ENCODE measurements at regions not wholly inside any gene's neighbourhood (a gene's known extent, or its start where the extent isn't known, plus 50 kb on each side); places are given as distances from the start of the nearest gene placed in this dataset.
A peak's percentile ranks its signal among the peaks of the same experiment; 100 is the strongest.
"Not testable (repeated sequence)": the region's sequence is repeated elsewhere in the genome, so short reads cannot be mapped to it uniquely, and the experiment has no call there.

DNA sequence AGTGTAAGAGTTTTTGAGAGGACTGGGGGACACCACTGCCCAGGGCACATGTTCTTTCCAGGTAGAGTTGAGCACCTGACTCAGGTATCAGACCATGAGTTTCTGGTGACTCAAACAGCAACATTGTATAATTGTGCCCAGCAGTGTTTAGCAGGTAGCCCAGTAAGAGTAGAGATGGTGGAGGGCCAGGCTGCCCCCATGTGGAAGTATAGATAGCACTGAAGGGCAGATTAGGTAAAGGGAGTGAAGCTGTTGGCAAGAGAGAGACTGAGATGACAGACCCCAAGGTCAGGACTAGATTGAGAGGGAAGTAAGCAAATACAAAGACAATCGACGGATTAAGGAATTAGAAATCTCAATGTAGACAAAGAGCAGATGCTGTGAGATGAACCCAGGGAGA, 74.6 kb downstream of the TRIM42 start:
- no peak for DNase-seq

DNA sequence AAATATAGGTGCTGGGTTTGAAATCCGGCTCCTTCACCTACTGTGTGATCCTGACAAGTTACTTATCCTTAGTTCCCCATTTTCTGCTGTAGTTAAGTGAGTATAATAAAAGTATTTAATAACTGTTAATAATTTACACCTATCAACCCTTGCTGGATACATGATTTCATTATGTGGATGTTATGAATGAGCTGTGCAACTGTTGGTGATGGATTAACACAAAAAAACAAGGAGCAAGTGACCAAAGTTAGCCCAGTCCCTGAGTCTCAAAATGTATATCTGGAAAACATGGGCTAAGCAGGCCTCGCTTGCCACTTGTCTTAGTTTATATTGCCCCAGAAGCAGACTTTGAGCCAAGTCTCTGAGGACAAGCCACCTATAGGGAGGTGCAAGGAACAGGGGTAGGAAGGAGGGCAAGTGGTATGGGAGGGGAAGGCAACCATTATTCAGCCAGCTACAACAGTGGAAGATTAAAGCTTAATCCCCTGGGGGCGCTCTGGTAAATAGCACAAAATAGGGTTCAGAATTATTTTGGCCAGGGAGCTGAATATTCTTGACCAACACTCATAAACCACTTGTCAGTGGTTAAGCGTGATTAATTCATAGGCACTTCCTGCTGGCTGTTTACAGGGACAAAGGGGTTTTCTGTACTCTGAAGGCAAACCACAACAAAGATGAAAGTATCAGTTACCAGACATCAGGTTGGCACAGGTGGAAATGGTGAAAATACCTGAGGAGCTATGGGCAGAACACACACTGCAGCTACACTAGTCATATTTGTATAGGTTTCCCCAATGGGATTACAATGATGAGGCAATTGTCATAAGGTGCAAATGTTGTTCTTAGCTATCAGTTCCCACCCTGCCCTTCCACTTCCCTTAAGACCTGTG, 76.2 kb downstream of the TRIM42 start:
- peak; percentile 14 for DNase-seq

DNA sequence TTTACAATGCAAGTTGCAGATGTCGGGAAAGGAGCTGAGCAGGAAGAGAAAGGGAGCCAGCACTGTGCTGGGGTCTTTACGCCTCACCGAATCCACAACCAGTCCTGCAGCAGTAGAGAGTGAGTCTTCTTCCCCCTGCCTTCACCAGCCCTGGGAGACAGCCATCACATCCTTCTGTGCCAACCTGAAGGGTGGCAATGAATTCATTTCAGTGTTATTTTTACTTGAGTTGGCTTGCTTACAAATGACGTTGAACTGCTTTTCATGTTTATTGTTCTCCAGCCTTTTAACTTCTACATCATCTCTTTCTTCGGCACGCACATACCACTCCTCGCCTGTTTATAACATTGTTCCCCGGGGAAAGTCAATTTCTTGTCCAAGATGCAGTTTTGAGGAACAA, 77.1 kb downstream of the TRIM42 start:
- no peak for DNase-seq

DNA sequence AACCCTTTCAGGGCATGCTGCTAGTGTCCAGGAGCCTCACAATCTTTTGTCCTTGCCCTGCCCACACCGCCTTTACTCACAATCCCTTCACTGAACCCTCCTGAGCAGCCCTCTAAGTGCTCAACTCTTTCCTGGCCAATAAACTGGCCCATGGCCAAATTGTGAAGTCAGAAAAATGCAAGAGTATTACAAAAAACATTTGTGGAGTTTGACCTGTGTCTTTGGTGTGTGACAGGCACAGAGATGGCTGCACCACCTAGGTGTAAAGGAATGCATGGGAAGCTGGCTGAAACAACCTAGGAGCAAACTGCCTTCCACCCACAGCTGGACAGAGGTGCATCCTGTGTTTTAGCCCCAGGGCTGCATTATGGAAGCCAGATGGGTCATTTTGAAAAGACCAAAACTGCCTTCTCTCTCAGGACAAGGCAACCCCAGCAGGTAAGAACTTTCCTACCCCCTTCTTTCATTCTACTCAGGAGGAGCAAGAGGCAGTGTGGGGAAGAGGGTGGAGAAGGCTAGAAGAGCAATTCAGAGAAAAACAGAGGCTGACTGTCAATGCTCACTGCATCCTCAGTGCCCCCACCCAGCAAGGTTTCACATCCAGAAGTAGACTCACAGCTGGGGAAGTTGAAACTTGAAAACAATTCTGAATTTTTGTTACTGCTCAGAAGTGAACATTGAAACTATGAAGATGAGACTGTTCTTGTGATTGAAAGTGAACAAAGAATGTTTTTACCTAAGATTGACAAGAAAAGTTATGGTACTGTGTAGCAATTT, 78.6 kb downstream of the TRIM42 start:
- no peak for DNase-seq

DNA sequence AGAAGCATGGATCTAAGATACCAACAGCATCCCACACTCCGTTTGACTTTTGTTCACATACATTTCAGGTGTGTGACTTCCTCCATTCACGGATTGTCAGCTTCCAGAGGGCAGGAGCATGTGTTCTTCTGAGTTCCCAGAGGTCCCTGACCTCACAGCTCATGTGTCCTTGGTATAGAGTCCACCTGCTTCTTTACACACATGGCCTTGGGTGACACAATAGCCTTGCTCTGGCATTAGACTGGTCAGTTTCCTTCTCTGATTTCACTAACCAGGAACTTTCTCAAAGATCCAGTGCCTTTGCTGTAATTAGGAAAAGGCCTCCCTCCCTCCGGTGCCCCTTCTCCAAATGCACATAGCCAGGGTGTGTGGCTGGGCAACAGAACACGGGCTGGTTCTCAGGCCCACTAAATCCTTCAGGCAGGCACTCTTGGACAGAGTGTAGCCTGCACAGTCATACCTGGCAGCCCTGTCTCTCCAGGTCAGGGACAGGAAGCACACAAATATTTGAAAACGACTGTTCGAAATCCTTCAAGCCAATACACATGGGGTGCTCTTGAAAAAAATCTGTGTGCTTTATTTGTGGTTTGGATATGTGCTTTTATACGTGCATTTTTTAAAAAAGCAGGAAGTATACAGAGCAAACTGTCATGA, 81.1 kb downstream of the TRIM42 start:
- no peak for DNase-seq

DNA sequence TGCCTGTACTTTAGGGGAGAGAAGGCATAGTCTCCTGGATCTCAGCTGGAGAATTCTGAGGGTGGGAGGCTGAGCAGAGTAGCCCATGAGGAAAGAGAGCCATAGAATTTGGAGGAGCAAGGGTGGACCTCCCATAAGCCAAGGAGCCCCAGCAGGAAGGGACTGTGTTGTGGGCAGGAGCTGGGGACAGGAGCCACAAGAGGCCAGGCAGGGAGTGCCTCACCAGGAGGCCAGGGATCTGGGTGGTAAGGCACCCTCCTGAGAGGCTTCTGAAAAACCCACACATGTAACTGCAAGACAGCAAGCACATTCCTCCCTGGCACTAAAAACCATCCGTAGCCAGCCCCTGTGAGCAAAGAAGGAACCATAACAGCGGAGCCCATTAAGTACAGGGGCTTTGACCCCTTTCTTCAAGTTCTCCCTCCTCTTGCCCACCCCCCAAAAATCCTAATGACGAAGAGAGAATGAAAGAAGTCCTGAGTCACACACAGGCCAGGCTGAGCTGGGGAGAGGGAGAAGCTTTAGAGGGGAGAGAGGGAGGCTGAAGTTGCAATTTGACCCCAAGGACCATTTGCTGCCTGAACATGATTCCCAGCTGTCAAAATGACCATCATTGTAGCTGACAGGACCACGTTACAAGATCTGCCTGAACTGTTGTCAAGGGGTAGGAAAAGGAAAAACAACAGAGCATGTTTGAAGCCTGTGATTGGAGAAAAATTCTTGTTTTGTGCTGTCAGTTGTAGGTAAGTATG, 82.6 kb downstream of the TRIM42 start:
- no peak for DNase-seq

DNA sequence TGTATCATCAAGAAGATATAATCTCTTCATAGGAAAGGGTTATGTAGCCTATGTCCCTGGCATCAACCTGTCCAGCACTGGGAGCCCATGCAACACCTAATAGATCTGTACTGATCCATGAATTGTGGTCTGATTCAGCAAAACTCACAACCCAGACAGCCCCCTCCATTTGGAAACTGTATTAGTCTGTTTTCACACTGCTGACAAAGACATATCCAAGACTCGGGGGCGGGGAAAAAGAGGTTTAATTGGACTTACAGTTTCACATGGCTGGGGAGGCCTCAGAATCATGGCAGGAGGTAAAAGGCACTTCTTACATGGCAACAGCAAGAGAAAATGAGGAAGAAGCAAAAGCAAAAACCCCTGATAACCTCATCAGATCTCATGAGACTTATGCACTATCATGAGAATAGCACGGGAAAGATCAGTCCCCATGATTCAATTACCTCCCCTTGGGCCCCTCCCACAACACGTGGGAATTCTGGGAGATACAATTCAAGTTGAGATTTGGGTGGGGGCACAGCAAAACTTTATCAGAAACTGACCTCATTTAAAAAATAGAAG, 83.3 kb downstream of the TRIM42 start:
- DNase-seq, result no peak

DNA sequence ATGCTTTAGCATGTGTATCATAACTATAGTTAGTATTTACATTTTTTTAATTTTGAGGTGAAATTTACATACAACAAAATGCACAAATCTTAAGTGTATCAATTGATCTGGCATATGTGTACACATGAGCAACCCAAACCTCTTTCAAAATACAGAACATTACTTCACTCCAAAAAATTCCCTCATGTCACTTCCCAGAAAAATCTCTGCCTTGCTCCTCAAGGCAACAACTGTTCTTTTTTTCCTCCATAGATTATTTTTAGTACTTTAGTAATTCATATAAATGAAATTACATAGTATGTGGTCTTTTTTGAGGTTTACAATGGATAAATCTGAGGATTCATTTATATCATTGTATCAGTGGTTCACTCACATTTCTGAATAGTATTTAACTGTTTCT, 84.9 kb downstream of the TRIM42 start:
- no peak for DNase-seq

DNA sequence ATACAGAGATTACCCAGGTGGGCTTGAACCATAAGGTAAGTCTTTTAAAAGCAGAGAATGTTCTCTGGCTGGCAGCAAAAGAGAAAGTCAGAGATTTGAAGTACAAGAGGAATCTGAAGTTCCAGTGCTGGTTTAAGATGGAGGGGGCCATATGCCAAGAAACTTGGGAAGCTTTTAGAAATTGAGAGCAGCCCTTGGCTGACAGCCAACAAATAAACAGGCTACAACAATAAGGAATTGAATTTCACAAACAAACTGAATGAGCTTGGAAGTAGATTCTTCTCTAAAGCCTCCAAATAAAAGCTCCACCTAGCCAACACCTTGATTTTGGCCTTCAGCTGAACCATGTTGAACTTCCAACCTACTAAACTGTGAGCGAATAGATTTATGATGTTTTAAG, 85.7 kb downstream of the TRIM42 start:
- peak; percentile 31 for DNase-seq

DNA sequence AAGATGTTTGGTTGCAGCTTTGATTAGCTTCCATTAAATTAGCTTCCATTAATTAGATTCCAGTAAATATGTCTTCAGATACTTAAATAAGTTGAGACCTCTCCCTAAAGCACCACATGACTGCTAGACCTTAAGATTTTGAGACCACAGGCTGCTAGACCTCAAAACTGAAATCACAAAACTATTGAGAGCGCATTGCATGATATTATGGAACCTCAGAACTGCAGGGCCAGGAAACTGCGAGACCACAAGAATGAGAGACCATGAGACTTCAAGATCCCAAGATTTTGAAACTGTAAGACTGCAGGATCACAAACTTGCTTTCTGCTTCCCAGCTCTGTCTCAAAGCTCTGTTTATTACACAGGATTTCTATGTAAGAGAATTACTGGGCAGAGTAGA, 87.4 kb downstream of the TRIM42 start:
- DNase-seq, result no peak

DNA sequence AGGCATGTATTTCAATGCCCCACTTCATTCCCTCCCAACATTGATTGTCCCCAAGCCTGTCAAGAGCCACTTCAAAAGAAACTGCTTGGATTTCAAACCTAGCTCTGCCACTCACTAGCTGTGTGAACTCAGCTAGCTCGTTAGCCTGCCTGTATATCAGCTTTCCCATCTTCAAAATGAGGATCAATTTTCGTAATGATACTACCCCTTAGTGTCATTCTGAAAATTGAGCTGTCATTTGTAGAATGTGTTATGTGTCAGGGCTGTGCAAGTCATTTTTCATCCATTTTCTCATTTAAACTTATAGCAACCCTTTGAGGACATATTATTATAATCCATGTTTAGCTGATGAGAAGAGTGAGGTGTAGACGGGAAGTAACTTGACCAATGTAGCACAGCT, 88.6 kb downstream of the TRIM42 start:
- no peak for DNase-seq

DNA sequence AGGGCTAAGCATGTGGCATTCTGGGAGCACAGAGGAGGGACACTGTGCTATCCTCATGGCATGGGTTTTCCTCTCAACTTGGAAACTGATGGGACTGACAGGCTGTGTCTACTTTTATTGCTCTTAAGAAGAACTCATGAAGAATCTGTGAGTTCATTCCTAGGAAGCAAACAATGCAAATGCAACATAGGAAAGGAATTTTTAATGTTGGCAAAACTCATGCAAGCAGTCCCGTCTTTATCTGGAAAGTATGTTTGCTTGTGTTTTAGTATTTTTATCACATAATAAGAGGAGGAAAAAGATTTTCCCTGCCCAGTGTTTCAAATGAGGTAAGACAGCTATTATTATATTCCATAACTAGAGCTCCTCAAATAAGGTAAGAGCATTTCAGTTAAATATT, 89.7 kb downstream of the TRIM42 start:
- no peak for DNase-seq

DNA sequence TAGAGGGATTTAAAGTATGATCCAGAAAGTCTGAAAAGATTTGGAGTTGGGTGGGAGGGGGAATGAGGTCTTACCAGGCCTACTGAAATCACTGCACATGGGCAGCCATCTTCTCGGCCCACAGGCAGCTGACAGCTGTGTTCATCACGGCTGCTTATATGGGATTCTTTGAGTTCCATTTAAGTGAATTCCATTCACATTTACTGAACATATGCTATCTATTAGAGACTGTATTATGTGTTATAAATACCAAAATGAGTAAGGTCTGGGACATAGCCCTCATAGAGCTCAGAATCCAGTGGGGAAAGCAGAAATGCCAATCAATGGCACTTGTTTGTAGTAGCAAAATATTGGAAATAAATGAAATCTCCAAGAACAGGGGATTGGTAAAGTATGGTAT, 91.1 kb downstream of the TRIM42 start:
- DNase-seq, result no peak

DNA sequence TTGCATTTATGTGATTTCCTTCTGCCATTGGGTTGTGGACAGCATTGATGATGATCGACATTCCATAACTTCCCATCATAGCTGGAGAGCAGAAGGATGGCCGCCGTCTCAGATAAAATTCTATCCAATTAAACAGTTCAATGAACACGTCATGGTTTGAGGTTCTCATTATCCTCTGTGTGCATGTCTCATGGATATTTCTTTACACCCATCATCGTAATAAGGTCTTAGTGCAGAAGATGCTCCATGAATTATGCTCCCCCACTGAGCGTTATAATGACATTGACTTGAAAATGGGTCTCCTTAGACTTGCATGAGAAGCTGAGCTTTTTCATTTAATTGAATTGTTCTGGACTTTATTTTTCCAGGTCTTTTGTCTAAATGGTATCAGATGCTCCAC, 92.1 kb downstream of the TRIM42 start:
- no peak for DNase-seq

DNA sequence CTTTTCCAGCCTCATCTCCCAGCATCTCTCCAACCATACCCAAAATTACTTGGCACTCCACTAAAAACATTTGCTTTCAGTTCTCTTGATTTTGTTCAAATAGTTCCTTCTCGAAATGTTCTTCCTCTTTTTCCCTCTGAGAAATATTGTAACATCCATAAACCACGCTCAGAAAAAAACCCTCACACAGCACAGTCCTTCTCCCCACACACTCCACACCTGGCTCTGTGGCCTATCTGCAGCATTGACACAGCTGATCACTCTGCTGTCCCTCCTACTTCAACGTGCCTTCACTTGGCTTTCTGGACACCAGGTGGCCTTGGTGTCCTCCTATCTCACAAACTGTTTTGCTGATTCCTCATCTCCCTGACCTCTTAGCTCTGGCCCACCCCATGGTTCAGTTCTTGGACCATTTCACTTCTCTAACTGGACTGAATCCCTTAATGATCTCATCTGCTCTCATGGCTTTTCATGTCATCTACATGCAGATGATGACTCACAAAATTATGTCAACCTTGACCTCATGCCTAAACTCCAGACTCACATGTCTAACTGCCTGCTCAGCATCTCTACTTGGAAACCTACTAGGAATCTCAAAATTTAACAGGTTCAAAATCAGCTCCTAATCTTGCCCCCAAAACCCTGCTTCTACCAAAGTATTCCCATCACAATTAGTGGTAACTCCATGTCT, 93.3 kb downstream of the TRIM42 start:
- no peak for DNase-seq

DNA sequence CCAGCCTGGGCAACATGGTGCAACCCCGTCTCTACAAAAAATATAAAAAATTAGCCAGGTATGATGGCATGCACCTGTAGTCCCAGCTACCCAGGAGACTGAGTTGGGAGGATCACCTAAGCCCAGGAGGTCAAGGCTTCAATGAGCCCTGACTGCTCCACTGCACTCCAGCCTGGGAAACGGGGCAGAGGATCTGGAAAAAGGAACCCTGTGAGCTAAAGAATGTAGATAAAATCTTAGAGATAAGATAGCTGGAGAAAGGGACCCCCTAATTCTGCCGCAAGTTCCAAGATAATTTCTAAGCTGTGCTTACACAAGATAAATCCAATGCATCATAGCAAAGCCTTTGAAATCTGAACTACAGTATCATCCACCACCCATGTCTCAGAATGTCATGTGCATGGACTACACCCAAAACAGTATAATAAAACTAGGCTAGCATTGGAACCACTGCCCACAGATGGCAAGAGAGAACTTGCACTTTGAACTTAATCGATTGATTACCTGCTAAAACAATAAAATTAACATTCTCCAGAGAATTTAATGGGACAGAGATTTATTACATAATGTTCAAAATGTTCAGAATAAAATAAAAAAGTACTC, 99.9 kb downstream of the TRIM42 start:
- no peak for DNase-seq

DNA sequence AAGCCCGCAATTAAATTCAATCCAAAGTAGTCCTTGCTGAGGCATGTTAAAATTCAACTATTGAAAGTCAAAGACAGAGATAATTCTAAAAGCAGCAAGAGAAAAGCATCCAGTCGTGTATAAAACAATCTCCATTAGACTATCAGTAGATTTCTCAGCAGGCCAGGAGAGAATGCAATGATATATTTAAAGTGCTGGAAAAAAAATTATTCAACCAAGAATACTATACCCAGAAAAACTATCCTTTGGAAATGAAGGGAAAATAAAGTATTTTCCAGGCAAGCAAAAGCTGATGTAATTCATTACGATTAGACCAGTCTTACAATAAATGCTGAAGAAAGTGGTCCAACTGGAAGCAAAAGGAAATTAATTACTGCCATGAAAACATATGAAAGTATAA, 113.5 kb downstream of the TRIM42 start:
- no peak for DNase-seq

DNA sequence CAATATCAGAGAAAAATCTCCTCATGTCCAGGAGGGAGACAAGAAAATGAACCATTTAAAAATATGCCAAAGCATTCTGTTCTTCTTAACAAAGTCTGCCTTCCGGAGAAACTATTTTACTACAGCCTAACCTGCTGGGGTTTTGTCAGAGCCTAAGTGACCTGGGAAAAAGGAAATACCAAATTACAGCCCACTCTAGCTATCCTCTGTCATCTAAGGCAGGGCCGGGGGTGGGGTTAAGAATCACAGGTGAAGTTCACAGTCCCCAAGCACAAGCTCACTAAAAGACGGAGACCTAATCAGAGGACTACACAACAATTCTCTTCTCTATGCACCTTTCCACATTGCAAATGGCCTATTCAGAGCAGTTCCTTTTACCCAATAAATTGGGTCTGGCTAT, 116.6 kb downstream of the TRIM42 start:
- no peak for DNase-seq

DNA sequence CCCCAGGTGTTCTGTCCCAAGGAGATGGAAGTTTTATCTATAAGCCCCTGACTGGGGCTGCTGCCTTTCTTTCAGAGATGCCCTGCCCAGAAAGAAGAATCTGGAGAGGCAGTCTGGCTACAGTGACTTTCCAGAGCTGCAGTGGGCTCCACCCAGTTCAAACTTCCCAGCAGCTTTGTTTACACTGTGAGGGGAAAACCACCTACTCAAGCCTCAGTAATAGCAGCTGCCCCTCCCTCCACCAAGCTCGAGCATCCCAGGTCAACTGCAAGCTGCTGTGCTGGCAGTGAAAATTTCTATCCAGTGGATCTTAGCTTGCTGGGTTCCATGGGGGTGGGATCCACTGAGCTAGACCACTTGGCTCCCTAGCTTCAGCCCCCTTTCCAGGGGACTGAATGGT, 125.0 kb downstream of the TRIM42 start:
- DNase-seq, result not testable (repeated sequence)

DNA sequence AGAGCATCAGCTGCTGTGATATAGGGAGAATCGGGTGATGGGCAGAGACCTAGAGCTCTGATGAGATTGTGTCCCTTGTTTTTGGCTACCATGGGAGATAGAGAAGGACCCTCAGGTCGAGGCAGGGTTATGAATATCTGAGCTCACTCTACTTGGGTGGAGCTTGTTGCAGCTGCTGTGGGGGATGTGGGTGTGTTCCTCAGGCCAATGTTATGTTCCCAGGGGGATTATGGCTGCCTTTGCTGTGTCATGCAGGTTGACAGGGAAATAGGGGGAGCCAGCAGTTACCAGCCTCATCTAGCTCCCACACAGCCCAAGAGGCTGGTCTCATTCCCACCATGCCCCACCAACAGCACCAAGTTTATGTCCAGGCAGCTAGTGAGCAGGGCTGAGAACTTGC, 131.5 kb downstream of the TRIM42 start:
- no peak for DNase-seq

DNA sequence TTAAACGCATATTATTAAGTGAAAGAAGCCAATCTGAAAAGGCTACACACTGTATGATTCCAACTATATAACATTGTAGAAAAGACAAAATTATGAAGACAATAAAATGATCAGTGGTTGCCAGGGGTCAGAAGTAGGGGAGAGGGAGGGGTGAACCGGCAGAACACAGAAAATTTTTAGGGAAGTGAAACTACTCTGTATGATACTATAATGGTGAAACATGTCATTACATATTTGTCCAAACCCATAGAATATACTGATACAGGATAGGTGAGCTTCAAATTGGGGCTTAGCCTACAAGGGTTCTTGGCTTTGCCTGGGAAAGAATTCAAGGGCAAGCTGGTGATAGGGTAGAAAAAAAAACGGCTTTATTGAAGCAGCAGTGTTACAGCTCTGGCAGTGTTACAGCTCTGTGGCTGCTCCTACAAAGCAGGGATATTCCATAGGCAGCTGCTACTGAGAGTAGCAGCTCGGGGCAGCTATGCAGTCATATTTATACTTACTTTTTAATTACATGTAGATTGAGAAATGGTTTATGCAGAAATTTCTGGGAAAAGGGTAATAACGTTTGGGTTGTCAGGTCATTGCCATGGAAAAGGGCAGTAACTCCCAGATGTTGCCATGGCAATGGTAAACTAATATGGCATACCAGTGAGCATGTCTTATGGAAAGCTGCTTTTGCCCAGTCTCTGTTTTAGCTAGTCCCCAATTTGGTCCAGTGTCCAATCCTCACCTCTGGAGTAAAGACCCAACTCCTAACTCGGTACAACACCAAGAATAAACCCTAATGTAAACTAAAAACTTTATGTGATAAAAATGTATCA, 125.1 kb upstream of the SLC25A36 start:
- DNase-seq, result no peak
